ENCODE measurements at regions not wholly inside any gene's neighbourhood (a gene's known extent, or its start where the extent isn't known, plus 50 kb on each side); places are given as distances from the start of the nearest gene placed in this dataset.

- TF ChIP-seq, protein P1, sequence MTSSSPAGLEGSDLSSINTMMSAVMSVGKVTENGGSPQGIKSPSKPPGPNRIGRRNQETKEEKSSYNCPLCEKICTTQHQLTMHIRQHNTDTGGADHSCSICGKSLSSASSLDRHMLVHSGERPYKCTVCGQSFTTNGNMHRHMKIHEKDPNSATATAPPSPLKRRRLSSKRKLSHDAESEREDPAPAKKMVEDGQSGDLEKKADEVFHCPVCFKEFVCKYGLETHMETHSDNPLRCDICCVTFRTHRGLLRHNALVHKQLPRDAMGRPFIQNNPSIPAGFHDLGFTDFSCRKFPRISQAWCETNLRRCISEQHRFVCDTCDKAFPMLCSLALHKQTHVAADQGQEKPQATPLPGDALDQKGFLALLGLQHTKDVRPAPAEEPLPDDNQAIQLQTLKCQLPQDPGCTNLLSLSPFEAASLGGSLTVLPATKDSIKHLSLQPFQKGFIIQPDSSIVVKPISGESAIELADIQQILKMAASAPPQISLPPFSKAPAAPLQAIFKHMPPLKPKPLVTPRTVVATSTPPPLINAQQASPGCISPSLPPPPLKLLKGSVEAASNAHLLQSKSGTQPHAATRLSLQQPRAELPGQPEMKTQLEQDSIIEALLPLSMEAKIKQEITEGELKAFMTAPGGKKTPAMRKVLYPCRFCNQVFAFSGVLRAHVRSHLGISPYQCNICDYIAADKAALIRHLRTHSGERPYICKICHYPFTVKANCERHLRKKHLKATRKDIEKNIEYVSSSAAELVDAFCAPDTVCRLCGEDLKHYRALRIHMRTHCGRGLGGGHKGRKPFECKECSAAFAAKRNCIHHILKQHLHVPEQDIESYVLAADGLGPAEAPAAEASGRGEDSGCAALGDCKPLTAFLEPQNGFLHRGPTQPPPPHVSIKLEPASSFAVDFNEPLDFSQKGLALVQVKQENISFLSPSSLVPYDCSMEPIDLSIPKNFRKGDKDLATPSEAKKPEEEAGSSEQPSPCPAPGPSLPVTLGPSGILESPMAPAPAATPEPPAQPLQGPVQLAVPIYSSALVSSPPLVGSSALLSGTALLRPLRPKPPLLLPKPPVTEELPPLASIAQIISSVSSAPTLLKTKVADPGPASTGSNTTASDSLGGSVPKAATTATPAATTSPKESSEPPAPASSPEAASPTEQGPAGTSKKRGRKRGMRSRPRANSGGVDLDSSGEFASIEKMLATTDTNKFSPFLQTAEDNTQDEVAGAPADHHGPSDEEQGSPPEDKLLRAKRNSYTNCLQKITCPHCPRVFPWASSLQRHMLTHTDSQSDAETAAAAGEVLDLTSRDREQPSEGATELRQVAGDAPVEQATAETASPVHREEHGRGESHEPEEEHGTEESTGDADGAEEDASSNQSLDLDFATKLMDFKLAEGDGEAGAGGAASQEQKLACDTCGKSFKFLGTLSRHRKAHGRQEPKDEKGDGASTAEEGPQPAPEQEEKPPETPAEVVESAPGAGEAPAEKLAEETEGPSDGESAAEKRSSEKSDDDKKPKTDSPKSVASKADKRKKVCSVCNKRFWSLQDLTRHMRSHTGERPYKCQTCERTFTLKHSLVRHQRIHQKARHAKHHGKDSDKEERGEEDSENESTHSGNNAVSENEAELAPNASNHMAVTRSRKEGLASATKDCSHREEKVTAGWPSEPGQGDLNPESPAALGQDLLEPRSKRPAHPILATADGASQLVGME (CRISPR knock-in tag; IDR thresholded peaks at IDR 0.05), result no peak
- TF ChIP-seq MXI1 (IDR thresholded peaks at IDR 0.05; ENCODE audit: low read depth, low read length) (no peak), HDAC2 (IDR thresholded peaks at IDR 0.05) (no peak), ZFPM2 (CRISPR knock-in tag; IDR thresholded peaks at IDR 0.05) (no peak), ZNF263 (CRISPR knock-in tag; IDR thresholded peaks at IDR 0.05; ENCODE audit: borderline replicate concordance) (no peak)
- TF ChIP-seq, protein P2, sequence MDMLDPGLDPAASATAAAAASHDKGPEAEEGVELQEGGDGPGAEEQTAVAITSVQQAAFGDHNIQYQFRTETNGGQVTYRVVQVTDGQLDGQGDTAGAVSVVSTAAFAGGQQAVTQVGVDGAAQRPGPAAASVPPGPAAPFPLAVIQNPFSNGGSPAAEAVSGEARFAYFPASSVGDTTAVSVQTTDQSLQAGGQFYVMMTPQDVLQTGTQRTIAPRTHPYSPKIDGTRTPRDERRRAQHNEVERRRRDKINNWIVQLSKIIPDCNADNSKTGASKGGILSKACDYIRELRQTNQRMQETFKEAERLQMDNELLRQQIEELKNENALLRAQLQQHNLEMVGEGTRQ (CRISPR knock-in tag; IDR thresholded peaks at IDR 0.05), result no peak
Measured at GRCh38 chr1:220462752-220463151, 65.2 kb upstream of the MARK1 start (continued).

Data from K562 (cell line).